Thoracic aorta (tissue), 2 donors: ENCODE measurements at regions not wholly inside any gene's neighbourhood (a gene's known extent, or its start where the extent isn't known, plus 50 kb on each side); places are given as distances from the start of the nearest gene placed in this dataset.
"Not testable (repeated sequence)": the region's sequence is repeated elsewhere in the genome, so short reads cannot be mapped to it uniquely, and the experiment has no call there.

Source experiments
- ATAC-seq: fragments of 150-250 bp; one replicate; pipeline ENCODE4 v1.8.0; 2017; ENCODE audit warnings: low read depth; ENCODE audit not compliant: insufficient number of reproducible peaks, low FRiP score
- DNase-seq: peaks from one replicate; pipeline ENCODE4 v3.0.0-alpha.2; 2020; ENCODE audit warnings: low spot score
- H3K27ac ChIP-seq, 2 donors: fragments of 200-600 bp; sonication (generic); 1 replicate in 1 of 2; 2 replicates in 1 of 2; pipeline ENCODE4 v1.5.1; 2016; ENCODE audit warnings: mild to moderate bottlenecking in 2 of 2, moderate library complexity in 2 of 2
- H3K27me3 ChIP-seq: fragments of 200-600 bp; sonication (generic); replicated peaks from 2 replicates; pipeline ENCODE4 v1.6.0; 2016; ENCODE audit warnings: mild to moderate bottlenecking; ENCODE audit not compliant: insufficient read depth
- H3K36me3 ChIP-seq: fragments of 200-600 bp; sonication (generic); one replicate; pipeline ENCODE4 v1.5.1; 2016
- H3K4me1 ChIP-seq, 2 donors: fragments of 200-600 bp; sonication (generic); 1 replicate in 1 of 2; 2 replicates in 1 of 2; pipeline versions ENCODE4 v1.5.1 to v1.6.0; 2016; ENCODE audit warnings: low read depth in 2 of 2, mild to moderate bottlenecking in 1 of 2; ENCODE audit not compliant: control insufficient read depth in 1 of 2
- H3K4me3 ChIP-seq: fragments of 200-600 bp; sonication (generic); 2 replicates; pipeline ENCODE4 v1.5.1; 2016; ENCODE audit warnings: mild to moderate bottlenecking
- H3K9me3 ChIP-seq: fragments of 200-600 bp; sonication (generic); 2 replicates; pipeline ENCODE4 v1.5.1; 2016
- CTCF ChIP-seq: fragments of 200-600 bp; sonication (generic); IDR thresholded peaks from one replicate; pipeline ENCODE4 v1.5.1; 2019; ENCODE audit warnings: antibody characterized with exemption

- H3K27ac ChIP-seq = no peak overlapping the region
- no peak for ATAC-seq
Measured at GRCh38 chr4:119977076-119977940, 89.3 kb downstream of the MAD2L1 start.

GRCh38 chr4:119971431-119972084, 95.1 kb downstream of the MAD2L1 start:
- Histone ChIP-seq H3K9me3 (no peaks in the 10 kb centered on the region), H3K4me3 (no peak overlapping the region), H3K4me1 (no peaks in the 10 kb centered on the region), H3K36me3 (no peaks in the 10 kb centered on the region), H3K27ac (no peak overlapping the region), H3K27me3 (no peaks in the 10 kb centered on the region)
- ATAC-seq (no peak), DNase-seq (no peak)
- TF ChIP-seq CTCF = no peak

More at GRCh38 chr4:119977076-119977940, 89.3 kb downstream of the MAD2L1 start:
- no peak for TF ChIP-seq CTCF
- DNase-seq = no peak
- H3K27me3 ChIP-seq = no peaks in the 10 kb centered on the region
- no peak overlapping the region for H3K4me3 ChIP-seq
- no peaks in the 10 kb centered on the region for H3K9me3 ChIP-seq
- peaks cover 0 to 12% of the 10 kb centered on the region in 2 donors for H3K4me1 ChIP-seq
- no peaks in the 10 kb centered on the region for H3K36me3 ChIP-seq

GRCh38 chr4:119962631-119963030, 104.0 kb downstream of the MAD2L1 start:
- H3K27me3 ChIP-seq = no peaks in the 10 kb centered on the region
- H3K4me1 ChIP-seq = no peaks in the 10 kb centered on the region
- no peak overlapping the region for H3K4me3 ChIP-seq
- no peak overlapping the region for H3K27ac ChIP-seq
- DNase-seq (no peak), ATAC-seq (no peak)
- no peak for TF ChIP-seq CTCF
- no peaks in the 10 kb centered on the region for H3K9me3 ChIP-seq
- no peaks in the 10 kb centered on the region for H3K36me3 ChIP-seq

- H3K9me3 ChIP-seq = no peaks in the 10 kb centered on the region
- TF ChIP-seq CTCF = no peak
- no peak for DNase-seq
- H3K36me3 ChIP-seq = no peaks in the 10 kb centered on the region
- no peak for ATAC-seq
- H3K4me1 ChIP-seq = no peaks in the 10 kb centered on the region
- H3K4me3 ChIP-seq = no peak overlapping the region
- H3K27ac ChIP-seq = no peak overlapping the region
- no peaks in the 10 kb centered on the region for H3K27me3 ChIP-seq
Measured at GRCh38 chr4:119958983-119959382, 107.7 kb downstream of the MAD2L1 start.

- no peaks in the 10 kb centered on the region for H3K36me3 ChIP-seq
- H3K4me1 ChIP-seq = no peaks in the 10 kb centered on the region
- TF ChIP-seq CTCF = no peak
- ATAC-seq (no peak), DNase-seq (no peak)
- H3K4me3 ChIP-seq = no peak overlapping the region
- no peaks in the 10 kb centered on the region for H3K27me3 ChIP-seq
- no peaks in the 10 kb centered on the region for H3K9me3 ChIP-seq
- no peak overlapping the region for H3K27ac ChIP-seq
Measured at GRCh38 chr4:119955256-119955655, 111.4 kb downstream of the MAD2L1 start.

- not testable (repeated sequence) for ATAC-seq, DNase-seq, H3K4me3 ChIP-seq, H3K27ac ChIP-seq, H3K4me1 ChIP-seq, H3K9me3 ChIP-seq, H3K27me3 ChIP-seq, H3K36me3 ChIP-seq
Measured at GRCh38 chr4:119954487-119954886, 112.2 kb downstream of the MAD2L1 start.
